ENCODE measurements at regions not wholly inside any gene's neighbourhood (a gene's known extent, or its start where the extent isn't known, plus 50 kb on each side); places are given as distances from the start of the nearest gene placed in this dataset.

GRCh38 chr1:238248356-238248755 lies 357.6 kb upstream of the ZP4 start:
- DNase-seq = no peak

- DNase-seq = no peak
Measured at GRCh38 chr1:238242181-238242580, 351.5 kb upstream of the ZP4 start.

- DNase-seq = no peak
Measured at GRCh38 chr1:238241607-238242006, 350.9 kb upstream of the ZP4 start.

- no peak for DNase-seq
Measured at GRCh38 chr1:238239343-238239742, 348.6 kb upstream of the ZP4 start.

- DNase-seq = no peak
Measured at GRCh38 chr1:238233966-238234365, 343.2 kb upstream of the ZP4 start.

GRCh38 chr1:238232084-238232710 lies 341.5 kb upstream of the ZP4 start:
- DNase-seq = no peak

GRCh38 chr1:238226810-238227209 lies 336.1 kb upstream of the ZP4 start:
- DNase-seq = no peak

- DNase-seq = no peak
Measured at GRCh38 chr1:238223076-238223640, 332.4 kb upstream of the ZP4 start.

GRCh38 chr1:238221738-238222137 lies 331.0 kb upstream of the ZP4 start:
- no peak for DNase-seq

- DNase-seq = no peak
Measured at GRCh38 chr1:238214449-238214848, 323.7 kb upstream of the ZP4 start.

- no peak for DNase-seq
Measured at GRCh38 chr1:238205045-238205662, 314.4 kb upstream of the ZP4 start.

GRCh38 chr1:238201992-238202391 lies 311.3 kb upstream of the ZP4 start:
- DNase-seq = no peak

- DNase-seq = no peak
Measured at GRCh38 chr1:238199325-238199724, 308.6 kb upstream of the ZP4 start.

- DNase-seq = no peak
Measured at GRCh38 chr1:238196516-238196915, 305.8 kb upstream of the ZP4 start.

- DNase-seq = no peak
Measured at GRCh38 chr1:238191170-238191569, 300.4 kb upstream of the ZP4 start.

GRCh38 chr1:238187575-238187949 lies 296.8 kb upstream of the ZP4 start:
- no peak for DNase-seq

- DNase-seq = no peak
Measured at GRCh38 chr1:238186887-238187574, 296.3 kb upstream of the ZP4 start.

GRCh38 chr1:238177960-238178645 lies 287.4 kb upstream of the ZP4 start:
- no peak for DNase-seq

GRCh38 chr1:238177351-238177750 lies 286.6 kb upstream of the ZP4 start:
- DNase-seq = no peak

- no peak for DNase-seq
Measured at GRCh38 chr1:238176441-238176840, 285.7 kb upstream of the ZP4 start.

GRCh38 chr1:238171985-238172384 lies 281.3 kb upstream of the ZP4 start:
- no peak for DNase-seq

- DNase-seq = no peak
Measured at GRCh38 chr1:238161955-238162354, 271.2 kb upstream of the ZP4 start.

- no peak for DNase-seq
Measured at GRCh38 chr1:238153939-238154338, 263.2 kb upstream of the ZP4 start.

- DNase-seq = no peak
Measured at GRCh38 chr1:238153253-238153652, 262.5 kb upstream of the ZP4 start.

Data from activated CD4-positive, alpha-beta T cell treated with anti-CD3 and anti-CD28 coated beads, Interleukin-2, Interleukin-6, amounts not matched to agents 100 ng/mL and 50 ng/mL, durations not matched to agents 16 hours and 8 hours (primary cell).